ENCODE measurements at regions not wholly inside any gene's neighbourhood (a gene's known extent, or its start where the extent isn't known, plus 50 kb on each side); places are given as distances from the start of the nearest gene placed in this dataset.

- ChIA-PET CTCF (ENCODE audit: low intra/inter-chr PET ratio) (no interaction called here), POLR2A (no interaction called here)
- 18% methylated on average over 1 of the region's 1 CpG for WGBS (ENCODE audit: insufficient coverage, low coverage, missing lambda C conversion rate)
- TF ChIP-seq FOXP4 (CRISPR knock-in tag; IDR thresholded peaks at IDR 0.05; ENCODE audit: borderline replicate concordance) (no peak), ZNF668 (CRISPR knock-in tag; IDR thresholded peaks at IDR 0.05) (no peak), LCOR (CRISPR knock-in tag; IDR thresholded peaks at IDR 0.05) (no peak), SMARCB1 (IDR thresholded peaks at IDR 0.05; ENCODE audit: insufficient read length, low read depth) (no peak), CBX2 (IDR thresholded peaks at IDR 0.05; ENCODE audit: insufficient read depth, low read length, poor library complexity, severe bottlenecking) (no peak), CEBPG (CRISPR knock-in tag; IDR thresholded peaks at IDR 0.05) (no peak), CEBPG (tag; conservative IDR thresholded peaks at IDR 0.05 in 1 of 2, IDR thresholded peaks at IDR 0.05 in 1 of 2) (no peak), NFIC (IDR thresholded peaks at IDR 0.05) (no peak), ZNF696 (CRISPR knock-in tag; conservative IDR thresholded peaks at IDR 0.05) (no peak), MAFF (IDR thresholded peaks at IDR 0.05; ENCODE audit: low read length) (no peak), HDAC3 (IDR thresholded peaks at IDR 0.05; ENCODE audit: borderline replicate concordance, partially characterized antibody) (no peak), RBM39 (optimal IDR thresholded peaks at IDR 0.05; ENCODE audit: low read depth, low read length) (no peak), YY1 (IDR thresholded peaks at IDR 0.05; ENCODE audit: borderline replicate concordance in 1 of 3, control insufficient read depth in 1 of 3, extremely low read depth in 1 of 3, insufficient read depth in 3 of 3, insufficient read length in 1 of 3, insufficient replicate concordance in 2 of 3, low read depth in 1 of 3, low read length in 2 of 3) (no peak), ETV1 (tag; conservative IDR thresholded peaks at IDR 0.05; ENCODE audit: low read depth) (no peak), NEUROD1 (IDR thresholded peaks at IDR 0.05; ENCODE audit: borderline replicate concordance, low read depth, low read length, partially characterized antibody) (no peak)
- Histone ChIP-seq H3K9me3 (replicated peaks; ENCODE audit: control insufficient read depth, insufficient read depth, low read depth, low read length) (no peaks in the 10 kb centered on the region), H3K4me3 (no peak overlapping the region), H4K20me1 (replicated peaks; ENCODE audit: control insufficient read depth, insufficient read depth, low read length) (no peaks in the 10 kb centered on the region), H3K79me2 (ENCODE audit: control insufficient read depth, insufficient read depth, low read length) (no peaks in the 10 kb centered on the region), H3K27me3 (ENCODE audit: control insufficient read depth in 2 of 2, insufficient read depth in 2 of 2, low read length in 2 of 2) (no peaks in the 10 kb centered on the region), H3K4me1 (replicated peaks in 1 of 2; ENCODE audit: control insufficient read depth in 2 of 2, insufficient read depth in 2 of 2, low read length in 2 of 2) (no peaks in the 10 kb centered on the region), H3K9ac (ENCODE audit: insufficient read depth in 1 of 2, low read depth in 2 of 2, low read length in 2 of 2) (no peak overlapping the region), H2AFZ (ENCODE audit: low read depth, low read length) (no peak overlapping the region), H3K4me2 (ENCODE audit: insufficient read depth, low read length) (no peak overlapping the region), H3K27ac (ENCODE audit: extremely low read depth, low read depth, low read length) (no peak overlapping the region), H3K36me3 (ENCODE audit: control insufficient read depth, insufficient read depth, low read length) (no peaks in the 10 kb centered on the region), H3K9me1 (ENCODE audit: control insufficient read depth, insufficient read depth, low read length) (no peaks in the 10 kb centered on the region)
- DNase-seq (ENCODE audit: extremely low read depth in 1 of 4, low spot score in 3 of 4) (no peak), ATAC-seq (no peak), FAIRE-seq (no peak)
- intact Hi-C loops (cut with micrococcal nuclease), result no loop called here
- BruUV-seq (replicated peaks), result no TSS peak
- in situ Hi-C loops (cut with MboI), result no loop called here
Measured at GRCh38 chr13:69194130-69194529, 913.5 kb upstream of the ATXN8OS start.

All from K562 (cell line).